Right lobe of liver (tissue), 6 donors: ENCODE measurements at regions not wholly inside any gene's neighbourhood (a gene's known extent, or its start where the extent isn't known, plus 50 kb on each side); places are given as distances from the start of the nearest gene placed in this dataset.

ENCODE experiments used
- ATAC-seq, 4 donors: fragments of 200-7000 bp; cut with Tn5 transposase; one replicate each; pipeline ENCODE4 v1.9.1; 2020; ENCODE audit warnings: mild to moderate bottlenecking in 4 of 4, moderate library complexity in 4 of 4
- DNase-seq, 3 donors: peaks; one replicate each; pipeline ENCODE4 v3.0.0-alpha.2; 2020
- H3K27ac ChIP-seq, 3 donors: fragments of 200-600 bp; one replicate each; pipeline ENCODE4 v1.8.0; 2022
- H3K27me3 ChIP-seq, 2 donors: fragments of 200-600 bp; one replicate each; pipeline ENCODE4 v1.8.0; 2022
- H3K36me3 ChIP-seq, 4 donors: fragments of 200-600 bp; sonication (generic) in 1 of 4; one replicate each; pipeline versions ENCODE4 v1.5.1 to v1.8.0; 2017 to 2022; ENCODE audit warnings: control low read depth in 1 of 4
- H3K4me1 ChIP-seq, 4 donors: fragments of 200-600 bp; sonication (generic) in 1 of 4; one replicate each; pipeline versions ENCODE4 v1.5.1 to v1.8.0; 2017 to 2022; ENCODE audit warnings: control low read depth in 1 of 4
- H3K4me3 ChIP-seq, 3 donors: fragments of 200-600 bp; one replicate each; pipeline ENCODE4 v1.8.0; 2022
- H3K9me3 ChIP-seq, 4 donors: fragments of 200-600 bp; sonication (generic) in 1 of 4; one replicate each; pipeline versions ENCODE4 v1.5.1 to v1.8.0; 2017 to 2022; ENCODE audit warnings: control low read depth in 1 of 4
- CTCF ChIP-seq, 4 donors: fragments of 200-600 bp in 3 of 4; fragments of 450-650 bp in 1 of 4; IDR thresholded peaks; one replicate each; pipeline versions ENCODE4 v1.5.1 to v1.8.0; 2016 to 2022; ENCODE audit warnings: antibody characterized with exemption in 4 of 4, mild to moderate bottlenecking in 2 of 4
- POLR2A ChIP-seq: fragments of 450-650 bp; IDR thresholded peaks from one replicate; pipeline ENCODE4 v1.6.1; 2017; ENCODE audit warnings: antibody characterized with exemption, mild to moderate bottlenecking
- WGBS: methylation state at CpG from one replicate; pipeline ENCODE4 v1.1.6; 2018; ENCODE audit warnings: low coverage, low lambda C conversion rate; ENCODE audit not compliant: insufficient coverage; ENCODE audit errors: missing lambda C conversion rate; 5-methylcytosine and 5-hydroxymethylcytosine counted together
- intact Hi-C, 2 donors: fragments of 100-400 bp; cut with DNase I; formaldehyde crosslinking; loops; one replicate each; pipeline versions ENCODE4 v1.11.2 to v1.14.1; 2022
- donor health status: DM: no; HTN: yes; CAD: no.
- donor health status: DM: no; HTN: no; CAD: no.
- donor health status: DM: no; HTN: no; CAD: no.
- donor health status: DM: no; HTN: yes; CAD: no.
- donor health status: DM: no; HTN: yes; CAD: no.

- intact Hi-C loops, result no loop called here
- peak in 3 of 4 donors; percentile 32 to 64 (median 61) for ATAC-seq
- WGBS, result 16% methylated on average over 3 of the region's 3 CpGs
Observed at GRCh38 chr21:15172963-15173362, 108.2 kb upstream of the NRIP1 start.

GRCh38 chr21:15174923-15175322 is 110.1 kb upstream of the NRIP1 start:
- Histone ChIP-seq H3K4me1 (peaks cover 0 to 12% (median 0%) of the 10 kb centered on the region in 4 donors), H3K9me3 (no peaks in the 10 kb centered on the region), H3K27me3 (no peaks in the 10 kb centered on the region), H3K36me3 (no peaks in the 10 kb centered on the region), H3K4me3 (no peak overlapping the region), H3K27ac (no peak overlapping the region)
- no peak for DNase-seq
- ATAC-seq, result peak in 2 of 4 donors; percentile 33 to 69
- 76% methylated on average over 3 of the region's 3 CpGs for WGBS
- intact Hi-C loops, result no loop called here
- TF ChIP-seq CTCF (IDR thresholded peaks at IDR 0.05) (no peak), POLR2A (no peak)

More at GRCh38 chr21:15172963-15173362, 108.2 kb upstream of the NRIP1 start:
- Histone ChIP-seq H3K4me1 (peaks cover 0 to 12% (median 0%) of the 10 kb centered on the region in 4 donors), H3K9me3 (no peaks in the 10 kb centered on the region), H3K36me3 (no peaks in the 10 kb centered on the region), H3K27ac (no peak overlapping the region), H3K27me3 (no peaks in the 10 kb centered on the region), H3K4me3 (no peak overlapping the region)
- no peak for DNase-seq
- TF ChIP-seq CTCF (IDR thresholded peaks at IDR 0.05) (no peak), POLR2A (no peak)

GRCh38 chr21:15182731-15183130 is 117.9 kb upstream of the NRIP1 start:
- Histone ChIP-seq H3K9me3 (no peaks in the 10 kb centered on the region), H3K27me3 (no peaks in the 10 kb centered on the region), H3K36me3 (no peaks in the 10 kb centered on the region), H3K4me1 (no peaks in the 10 kb centered on the region), H3K27ac (no peak overlapping the region), H3K4me3 (no peak overlapping the region)
- ATAC-seq (no peak), DNase-seq (no peak)
- intact Hi-C loops, result no loop called here
- TF ChIP-seq POLR2A (no peak), CTCF (IDR thresholded peaks at IDR 0.05) (no peak)
- WGBS, result 84% methylated on average over 4 of the region's 4 CpGs

- Histone ChIP-seq H3K36me3 (no peaks in the 10 kb centered on the region), H3K27me3 (no peaks in the 10 kb centered on the region), H3K4me1 (no peaks in the 10 kb centered on the region), H3K9me3 (no peaks in the 10 kb centered on the region), H3K27ac (no peak overlapping the region), H3K4me3 (no peak overlapping the region)
- no peak for TF ChIP-seq CTCF (IDR thresholded peaks at IDR 0.05)
- no peak for TF ChIP-seq POLR2A
- intact Hi-C loops, result no loop called here
- no peak for DNase-seq
- ATAC-seq, result no peak
- 92% methylated on average over 5 of the region's 5 CpGs for WGBS
Observed at GRCh38 chr21:15183813-15184257, 119.0 kb upstream of the NRIP1 start.

GRCh38 chr21:15190412-15190811 is 125.6 kb upstream of the NRIP1 start:
- no peak for TF ChIP-seq POLR2A
- TF ChIP-seq CTCF (IDR thresholded peaks at IDR 0.05), result no peak
- H3K4me1 ChIP-seq, result peaks cover 0 to 7% (median 1%) of the 10 kb centered on the region in 4 donors
- H3K27me3 ChIP-seq, result no peaks in the 10 kb centered on the region
- WGBS, result 81% methylated on average over 3 of the region's 3 CpGs
- intact Hi-C loops, result no loop called here
- no peaks in the 10 kb centered on the region for H3K9me3 ChIP-seq
- no peak for ATAC-seq
- H3K36me3 ChIP-seq, result no peaks in the 10 kb centered on the region
- H3K27ac ChIP-seq, result no peak overlapping the region
- H3K4me3 ChIP-seq, result no peak overlapping the region
- DNase-seq, result no peak
